DOHH2 (cell line): ENCODE measurements at regions not wholly inside any gene's neighbourhood (a gene's known extent, or its start where the extent isn't known, plus 50 kb on each side); places are given as distances from the start of the nearest gene placed in this dataset.

Source experiments
- H3F3A ChIP-seq: fragments of 200-600 bp; sonication (generic), shearing (Covaris generic); 2 replicates; pipeline ENCODE4 v1.6.0; 2016; ENCODE audit warnings: antibody characterized with exemption, mild to moderate bottlenecking; ENCODE audit not compliant: control insufficient read depth, insufficient read depth
- H3K27ac ChIP-seq: fragments of 200-600 bp; sonication (generic); 2 replicates; pipeline ENCODE4 v1.5.1; 2014; ENCODE audit warnings: low read depth, mild to moderate bottlenecking, low read length, moderate library complexity
- H3K27me3 ChIP-seq: fragments of 200-600 bp; sonication (generic); 2 replicates; pipeline ENCODE4 v1.6.1; 2014; ENCODE audit warnings: mild to moderate bottlenecking, low read length, mixed read lengths; ENCODE audit not compliant: control insufficient read depth
- H3K36me3 ChIP-seq: fragments of 200-600 bp; sonication (generic); 2 replicates; pipeline ENCODE4 v1.6.1; 2014; ENCODE audit warnings: mild to moderate bottlenecking, low read length, moderate library complexity, mixed read lengths; ENCODE audit not compliant: control insufficient read depth
- H3K4me1 ChIP-seq: fragments of 200-600 bp; sonication (generic); 2 replicates; pipeline ENCODE4 v1.6.1; 2014; ENCODE audit warnings: mild to moderate bottlenecking, low read length, mixed read lengths; ENCODE audit not compliant: control insufficient read depth
- H3K4me2 ChIP-seq: fragments of 200-600 bp; sonication (generic); 2 replicates; pipeline ENCODE4 v1.6.0; 2014; ENCODE audit warnings: mild to moderate bottlenecking, low read length, moderate library complexity
- H3K4me3 ChIP-seq: fragments of 200-600 bp; sonication (generic); 2 replicates; pipeline ENCODE4 v1.5.1; 2014; ENCODE audit warnings: mild to moderate bottlenecking, low read length, mixed read lengths
- H3K79me2 ChIP-seq: fragments of 200-600 bp; sonication (generic); 2 replicates; pipeline ENCODE4 v1.6.1; 2014; ENCODE audit warnings: mild to moderate bottlenecking, low read length, mixed read lengths; ENCODE audit not compliant: control insufficient read depth
- H3K9me2 ChIP-seq: fragments of 200-600 bp; sonication (generic); replicated peaks from 2 replicates; pipeline ENCODE4 v1.6.1; 2014; ENCODE audit warnings: mild to moderate bottlenecking, low read length, mixed read lengths; ENCODE audit not compliant: control insufficient read depth
- H3K9me3 ChIP-seq: fragments of 200-600 bp; sonication (generic); 2 replicates; pipeline ENCODE4 v1.6.1; 2014; ENCODE audit warnings: antibody characterized with exemption, low read length, mixed read lengths; ENCODE audit not compliant: control insufficient read depth, insufficient read depth
- H4K20me1 ChIP-seq: fragments of 200-600 bp; sonication (generic); 2 replicates; pipeline ENCODE4 v1.6.0; 2014; ENCODE audit warnings: low read depth, mild to moderate bottlenecking, antibody characterized with exemption, low read length, moderate library complexity; ENCODE audit not compliant: control insufficient read depth, insufficient read depth
- CTCF ChIP-seq: fragments of 200-600 bp; sonication (generic); IDR thresholded peaks from one replicate; pipeline ENCODE4 v1.5.1; 2014; ENCODE audit warnings: antibody characterized with exemption, mild to moderate bottlenecking, low read depth, low read length; ENCODE audit not compliant: poor library complexity, severe bottlenecking
- EZH2phosphoT487 ChIP-seq: fragments of 200-600 bp; sonication (generic); IDR thresholded peaks from 2 replicates; pipeline ENCODE4 v1.6.1; 2017; ENCODE audit warnings: borderline replicate concordance, mild to moderate bottlenecking, antibody characterized with exemption, low read length, moderate library complexity, mixed read lengths

- Histone ChIP-seq H3K36me3 (no peaks in the 10 kb centered on the region), H4K20me1 (no peaks in the 10 kb centered on the region)
These were observed 536.2 kb downstream of the CBLN4 start for GRCh38 chr20:55469074-55469473.

GRCh38 chr20:55461519-55461918 lies 543.8 kb downstream of the CBLN4 start:
- Histone ChIP-seq H3K4me1 (no peaks in the 10 kb centered on the region), H3K4me2 (no peak overlapping the region), H3K9me2 (no peaks in the 10 kb centered on the region), H3K27me3 (no peaks in the 10 kb centered on the region), H3K36me3 (no peaks in the 10 kb centered on the region), H3K4me3 (no peak overlapping the region), H4K20me1 (no peaks in the 10 kb centered on the region), H3K79me2 (no peaks in the 10 kb centered on the region), H3K9me3 (no peaks in the 10 kb centered on the region), H3F3A (no peaks in the 10 kb centered on the region), H3K27ac (no peak overlapping the region)
- TF ChIP-seq CTCF (no peak), EZH2phosphoT487 (no peak)

More at GRCh38 chr20:55469074-55469473, 536.2 kb downstream of the CBLN4 start:
- Histone ChIP-seq H3K9me2 (no peaks in the 10 kb centered on the region), H3K27me3 (no peaks in the 10 kb centered on the region), H3K27ac (no peak overlapping the region), H3K4me3 (no peak overlapping the region), H3K79me2 (no peaks in the 10 kb centered on the region), H3F3A (no peaks in the 10 kb centered on the region), H3K4me1 (no peaks in the 10 kb centered on the region), H3K4me2 (no peak overlapping the region), H3K9me3 (no peaks in the 10 kb centered on the region)
- TF ChIP-seq CTCF = no peak
- no peak for TF ChIP-seq EZH2phosphoT487

DNA sequence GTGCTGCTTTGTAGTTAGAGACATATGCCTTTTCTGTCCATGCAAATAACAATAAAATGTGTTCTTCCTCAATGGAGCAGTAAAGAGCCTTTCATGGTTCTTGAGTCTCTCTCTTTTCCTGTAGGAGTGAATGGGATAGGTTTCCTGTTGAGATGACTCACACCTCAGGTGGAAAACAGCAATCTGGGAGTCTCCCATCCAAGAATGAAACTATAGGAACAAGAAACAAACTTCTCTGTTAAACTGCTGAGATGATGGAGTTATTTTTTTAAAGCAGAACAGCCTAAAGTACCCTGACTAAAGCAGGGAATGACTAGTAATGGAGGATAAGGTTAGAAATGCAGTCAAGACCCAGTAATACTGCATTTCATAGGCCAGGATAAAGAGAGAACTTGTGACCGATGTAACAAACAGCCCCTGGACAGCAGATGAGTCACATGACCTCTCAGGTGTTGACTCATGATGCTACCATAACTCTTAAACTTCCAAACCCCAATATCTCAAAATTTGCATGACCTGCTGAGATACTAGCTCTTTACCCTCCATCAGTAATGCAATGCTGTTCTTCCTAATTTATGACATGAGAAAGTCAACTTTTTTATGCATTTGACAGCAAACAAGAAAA lies 548.9 kb downstream of the CBLN4 start:
- no peaks in the 10 kb centered on the region for H4K20me1 ChIP-seq
- H3K79me2 ChIP-seq = no peaks in the 10 kb centered on the region
- H3K27me3 ChIP-seq = no peaks in the 10 kb centered on the region
- no peaks in the 10 kb centered on the region for H3K36me3 ChIP-seq
- H3F3A ChIP-seq = no peaks in the 10 kb centered on the region
- TF ChIP-seq EZH2phosphoT487 = no peak
- TF ChIP-seq CTCF = no peak
- H3K4me1 ChIP-seq = no peaks in the 10 kb centered on the region
- no peak overlapping the region for H3K27ac ChIP-seq
- H3K4me3 ChIP-seq = no peak overlapping the region
- no peaks in the 10 kb centered on the region for H3K9me2 ChIP-seq
- no peaks in the 10 kb centered on the region for H3K9me3 ChIP-seq
- no peak overlapping the region for H3K4me2 ChIP-seq
